Skeletal muscle satellite cell (primary cell): ENCODE measurements at regions not wholly inside any gene's neighbourhood (a gene's known extent, or its start where the extent isn't known, plus 50 kb on each side); places are given as distances from the start of the nearest gene placed in this dataset.

Source experiments
- H3K27me3 ChIP-seq: 2 replicates; pipeline ENCODE4 v1.7.0; 2013; ENCODE audit warnings: low read length; ENCODE audit not compliant: control insufficient read depth, insufficient read depth
- H3K36me3 ChIP-seq: 2 replicates; pipeline ENCODE4 v1.7.0; 2013; ENCODE audit warnings: mild to moderate bottlenecking, control low read depth, low read length; ENCODE audit not compliant: insufficient read depth
- H3K4me1 ChIP-seq: 2 replicates; pipeline ENCODE4 v1.7.0; 2013; ENCODE audit warnings: low read length; ENCODE audit not compliant: control insufficient read depth, insufficient read depth
- H3K4me2 ChIP-seq: 2 replicates; pipeline ENCODE4 v1.7.0; 2013; ENCODE audit warnings: mild to moderate bottlenecking, low read length
- H3K4me3 ChIP-seq: 2 replicates; pipeline ENCODE4 v1.7.0; 2013; ENCODE audit warnings: low read length
- H3K9ac ChIP-seq: 2 replicates; pipeline ENCODE4 v1.7.0; 2013; ENCODE audit warnings: mild to moderate bottlenecking, low read depth, low read length, moderate library complexity
- H3K9me3 ChIP-seq: replicated peaks from 2 replicates; pipeline ENCODE4 v1.7.0; 2013; ENCODE audit warnings: mild to moderate bottlenecking, control low read depth, low read length

DNA sequence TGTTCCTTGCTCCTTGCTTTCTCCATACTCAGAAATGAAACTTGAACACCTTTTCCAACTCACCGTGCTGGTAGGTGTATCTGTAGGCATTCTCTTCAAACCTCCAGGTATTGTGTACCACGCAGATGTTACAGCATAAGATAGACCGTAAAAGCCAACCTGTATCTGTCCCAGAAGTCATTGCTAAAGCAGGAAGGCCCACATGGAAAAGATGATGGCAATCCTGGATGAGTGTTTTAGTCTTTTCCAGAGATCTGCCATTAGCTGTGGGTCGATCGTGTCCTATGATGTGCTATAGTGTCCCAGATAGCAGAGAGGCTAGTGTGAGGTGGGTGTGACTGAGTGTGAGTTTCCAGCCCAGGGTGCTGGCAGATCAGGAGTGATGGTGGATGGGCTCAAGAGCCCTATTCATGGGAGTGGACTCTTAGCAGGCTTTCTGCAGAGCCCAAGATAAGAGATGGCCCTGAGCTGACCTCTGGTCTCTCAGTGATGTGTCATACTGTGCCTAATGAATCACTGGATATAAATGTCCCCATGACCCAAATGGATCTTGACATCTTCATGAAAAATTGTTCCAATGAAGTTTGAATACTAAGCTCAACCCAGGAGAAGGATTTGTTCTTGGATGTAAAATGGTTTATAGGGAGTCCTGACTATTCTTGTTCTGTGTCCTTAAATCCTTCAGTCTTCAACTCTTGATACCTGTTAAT lies 69.1 kb upstream of the WDR1 start:
- Histone ChIP-seq H3K4me2 (no peak overlapping the region), H3K27me3 (no peaks in the 10 kb centered on the region), H3K4me3 (no peak overlapping the region), H3K9me3 (no peaks in the 10 kb centered on the region), H3K9ac (no peak overlapping the region), H3K36me3 (no peaks in the 10 kb centered on the region), H3K4me1 (peaks cover 44% of the 10 kb centered on the region)

DNA sequence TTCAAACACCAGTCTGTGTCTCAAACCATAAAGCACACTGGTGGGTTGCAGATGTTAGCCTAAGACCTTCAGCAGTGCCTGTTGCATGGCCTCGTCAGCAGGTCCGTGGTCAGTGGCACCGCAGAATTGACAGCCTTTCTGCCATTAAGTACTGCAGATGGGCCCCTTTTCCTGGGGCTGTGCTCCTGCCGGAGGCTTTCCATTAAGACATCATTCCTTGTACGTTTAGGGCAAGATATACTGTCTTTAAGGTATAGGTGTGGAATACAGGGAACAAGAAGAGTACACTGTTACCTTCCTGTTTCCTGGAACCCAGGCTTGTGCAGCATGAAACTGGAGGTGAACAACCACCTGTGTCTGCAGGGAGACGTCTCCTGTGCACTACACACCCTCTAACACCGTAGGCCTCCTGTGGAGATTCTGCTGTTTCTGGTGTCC lies 67.9 kb upstream of the WDR1 start:
- no peaks in the 10 kb centered on the region for H3K9me3 ChIP-seq
- peaks cover 54% of the 10 kb centered on the region for H3K4me1 ChIP-seq
- no peak overlapping the region for H3K4me2 ChIP-seq
- H3K9ac ChIP-seq, result no peak overlapping the region
- H3K36me3 ChIP-seq, result no peaks in the 10 kb centered on the region
- H3K4me3 ChIP-seq, result no peak overlapping the region
- no peaks in the 10 kb centered on the region for H3K27me3 ChIP-seq

GRCh38 chr4:10184041-10184440 lies 67.4 kb upstream of the WDR1 start:
- H3K4me1 ChIP-seq, result peaks cover 55% of the 10 kb centered on the region
- no peaks in the 10 kb centered on the region for H3K36me3 ChIP-seq
- H3K27me3 ChIP-seq, result no peaks in the 10 kb centered on the region
- no peaks in the 10 kb centered on the region for H3K9me3 ChIP-seq
- H3K4me2 ChIP-seq, result no peak overlapping the region
- no peak overlapping the region for H3K9ac ChIP-seq
- H3K4me3 ChIP-seq, result no peak overlapping the region

DNA sequence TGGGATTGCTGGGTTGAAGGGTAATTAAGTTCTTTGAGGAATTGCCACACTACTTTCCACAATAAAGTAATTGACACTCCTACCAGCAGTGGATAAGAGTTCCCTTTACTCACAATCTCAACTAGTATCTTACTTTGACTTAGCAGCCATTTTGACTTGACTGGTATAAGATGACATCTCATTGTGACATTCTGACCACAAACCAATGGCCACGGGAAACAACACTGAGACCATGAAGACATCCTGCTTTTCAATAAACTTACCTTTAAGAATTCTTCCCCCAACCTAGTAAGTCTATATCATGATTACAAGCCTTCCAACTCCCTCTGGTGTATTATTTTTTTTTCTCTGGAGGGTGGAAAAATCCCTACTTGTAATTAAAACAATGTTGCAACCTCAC lies 66.9 kb upstream of the WDR1 start:
- peaks cover 55% of the 10 kb centered on the region for H3K4me1 ChIP-seq
- no peaks in the 10 kb centered on the region for H3K27me3 ChIP-seq
- no peak overlapping the region for H3K4me3 ChIP-seq
- no peak overlapping the region for H3K4me2 ChIP-seq
- no peaks in the 10 kb centered on the region for H3K9me3 ChIP-seq
- H3K36me3 ChIP-seq, result no peaks in the 10 kb centered on the region
- peak overlapping the region; percentile 24 for H3K9ac ChIP-seq

DNA sequence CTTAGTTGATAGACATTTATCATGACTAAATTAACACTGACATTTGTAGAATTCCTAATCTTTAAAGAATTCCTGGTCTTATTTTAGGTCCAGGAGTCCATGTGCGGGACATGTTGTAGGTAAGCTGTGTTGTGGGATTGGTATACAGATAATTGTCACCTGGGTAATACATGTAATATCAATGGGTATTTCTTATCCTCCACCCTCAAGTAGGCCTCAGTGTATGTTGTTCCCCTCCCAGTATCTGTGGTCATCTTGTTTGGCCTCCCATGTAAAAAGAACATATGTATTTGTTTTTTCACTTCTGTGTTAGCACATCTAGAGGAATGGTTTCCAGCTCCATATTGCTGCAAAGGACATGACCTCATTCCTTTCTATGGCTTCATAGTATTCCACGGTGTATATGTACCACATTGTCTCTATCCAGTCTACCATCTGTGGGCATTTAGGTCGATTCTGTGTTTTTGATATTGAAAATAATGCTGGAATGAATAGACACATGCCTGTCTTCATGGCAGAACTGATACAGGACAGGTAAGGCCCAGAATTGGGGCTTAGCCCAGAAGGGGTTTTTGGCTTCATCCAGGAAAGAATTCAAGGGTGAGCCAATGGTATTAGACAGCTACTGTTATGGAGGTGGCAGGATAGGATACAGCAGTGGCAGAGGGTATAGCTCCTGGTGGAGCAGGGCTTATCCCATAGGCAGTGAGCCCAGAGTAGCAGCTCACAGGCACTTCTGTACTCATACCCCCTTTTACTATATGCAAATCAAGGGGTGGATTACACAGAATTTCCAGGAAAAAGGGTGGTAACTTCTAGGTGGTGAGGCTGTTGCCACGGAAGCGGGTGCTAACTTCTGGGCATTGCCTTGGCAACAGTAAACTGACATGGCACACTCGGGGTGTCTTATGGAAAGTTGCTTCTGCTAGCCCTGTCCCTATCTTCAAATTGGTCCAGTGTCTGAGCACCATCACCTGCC lies 66.1 kb upstream of the WDR1 start:
- no peaks in the 10 kb centered on the region for H3K27me3 ChIP-seq
- H3K4me2 ChIP-seq, result no peak overlapping the region
- H3K4me1 ChIP-seq, result peaks cover 55% of the 10 kb centered on the region
- H3K9me3 ChIP-seq, result no peaks in the 10 kb centered on the region
- no peak overlapping the region for H3K4me3 ChIP-seq
- H3K36me3 ChIP-seq, result no peaks in the 10 kb centered on the region
- no peak overlapping the region for H3K9ac ChIP-seq

- Histone ChIP-seq H3K4me2 (peak overlapping the region; percentile 21), H3K36me3 (no peaks in the 10 kb centered on the region), H3K9ac (peak overlapping the region; percentile 20), H3K9me3 (no peaks in the 10 kb centered on the region), H3K4me3 (no peak overlapping the region), H3K4me1 (peaks cover 54% of the 10 kb centered on the region), H3K27me3 (no peaks in the 10 kb centered on the region)
These were observed 65.3 kb upstream of the WDR1 start for GRCh38 chr4:10181745-10182445.

DNA sequence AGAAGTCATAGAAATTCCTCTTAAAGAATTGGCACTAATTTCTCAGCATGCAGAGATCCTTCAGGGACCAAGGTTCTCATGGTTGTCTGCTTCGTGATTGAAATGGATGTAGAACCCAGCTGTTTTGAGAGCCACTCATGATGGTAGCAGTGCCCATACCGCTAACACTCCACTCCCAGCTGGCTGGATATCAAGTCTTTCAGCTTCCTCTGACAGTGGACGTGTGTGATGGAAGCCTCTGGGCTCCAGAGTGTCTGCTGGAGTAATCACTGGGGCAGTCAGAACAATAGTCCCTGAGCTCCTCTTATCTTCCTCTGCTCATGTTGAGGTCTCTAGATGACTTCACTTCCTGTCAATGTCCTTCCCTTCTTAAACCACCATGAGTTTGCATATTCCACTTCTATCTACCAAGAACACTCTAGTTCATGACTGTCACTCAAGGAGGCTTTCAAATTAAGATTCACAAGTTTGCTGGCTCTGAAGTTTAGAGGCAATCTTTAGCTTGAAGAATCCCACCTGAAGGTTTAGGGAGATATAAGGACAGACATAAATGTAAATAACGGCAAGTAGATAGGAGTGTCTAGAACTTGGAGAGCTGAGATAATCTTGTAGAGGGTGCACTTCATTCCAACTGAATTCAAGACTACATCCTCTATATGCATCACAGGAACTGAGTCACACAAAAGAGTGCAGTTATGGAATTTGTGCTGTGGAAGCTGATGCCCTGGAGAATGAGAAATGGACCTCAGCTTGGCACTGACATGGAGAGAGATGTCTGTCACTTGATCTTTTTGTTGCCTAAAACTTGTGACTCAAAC lies 64.5 kb upstream of the WDR1 start:
- H3K4me2 ChIP-seq, result peak overlapping the region; percentile 21
- peaks cover 48% of the 10 kb centered on the region for H3K4me1 ChIP-seq
- no peaks in the 10 kb centered on the region for H3K36me3 ChIP-seq
- no peak overlapping the region for H3K4me3 ChIP-seq
- peak overlapping the region; percentile 68 for H3K9ac ChIP-seq
- H3K27me3 ChIP-seq, result no peaks in the 10 kb centered on the region
- H3K9me3 ChIP-seq, result no peaks in the 10 kb centered on the region

DNA sequence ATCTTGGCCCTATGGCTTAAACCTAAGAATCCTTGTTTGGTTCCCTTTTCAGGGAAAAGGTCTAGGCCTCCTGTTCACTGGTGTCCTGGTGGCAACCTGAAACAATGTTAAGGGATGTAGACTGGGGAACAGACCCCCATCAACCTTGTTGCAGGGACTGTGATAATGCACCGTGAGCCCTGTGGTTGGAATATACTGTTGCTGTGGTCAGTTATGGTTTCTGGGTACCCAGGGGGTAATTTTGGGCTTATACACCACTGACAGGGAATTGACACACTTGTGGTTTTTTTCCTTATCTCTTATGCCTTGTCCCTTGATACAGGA lies 64.0 kb upstream of the WDR1 start:
- Histone ChIP-seq H3K36me3 (no peaks in the 10 kb centered on the region), H3K9ac (peak overlapping the region; percentile 68), H3K27me3 (no peaks in the 10 kb centered on the region), H3K4me3 (no peak overlapping the region), H3K4me2 (no peak overlapping the region), H3K9me3 (no peaks in the 10 kb centered on the region), H3K4me1 (peaks cover 48% of the 10 kb centered on the region)

- Histone ChIP-seq H3K9me3 (no peaks in the 10 kb centered on the region), H3K27me3 (no peaks in the 10 kb centered on the region), H3K4me1 (peaks cover 52% of the 10 kb centered on the region), H3K4me3 (no peak overlapping the region), H3K9ac (peak overlapping the region; percentile 68), H3K36me3 (no peaks in the 10 kb centered on the region), H3K4me2 (no peak overlapping the region)
These were observed 63.5 kb upstream of the WDR1 start for GRCh38 chr4:10179957-10180602.

- no peak overlapping the region for H3K4me2 ChIP-seq
- H3K4me1 ChIP-seq, result peaks cover 45% of the 10 kb centered on the region
- no peaks in the 10 kb centered on the region for H3K27me3 ChIP-seq
- no peak overlapping the region for H3K9ac ChIP-seq
- H3K9me3 ChIP-seq, result no peaks in the 10 kb centered on the region
- no peak overlapping the region for H3K4me3 ChIP-seq
- H3K36me3 ChIP-seq, result no peaks in the 10 kb centered on the region
These were observed 62.2 kb upstream of the WDR1 start for GRCh38 chr4:10178763-10179162.
